Activated T-helper 2 cell treated with anti-CD3 and anti-CD28 coated beads, Interferon-gamma antibody, Interleukin-2, Interleukin-4, amounts not matched to agents 10 μg/mL and 5 μg/mL and 100 μg/mL, durations not matched to agents 14 hours and 24 hours and 36 hours (primary cell): ENCODE measurements at regions not wholly inside any gene's neighbourhood (a gene's known extent, or its start where the extent isn't known, plus 50 kb on each side); places are given as distances from the start of the nearest gene placed in this dataset.

Experiments used
- DNase-seq: peaks from one replicate; pipeline ENCODE4 v3.0.0; 2021; ENCODE audit warnings: low spot score
- H3K27ac Mint-ChIP-seq: one replicate; pipeline ENCODE4 v1.8.0; 2021; ENCODE audit warnings: mixed read lengths
- H3K27me3 Mint-ChIP-seq: one replicate; pipeline ENCODE4 v1.8.0; 2021; ENCODE audit warnings: low read depth, mixed read lengths
- H3K36me3 Mint-ChIP-seq: one replicate; pipeline ENCODE4 v1.8.0; 2021; ENCODE audit warnings: low read depth, mixed read lengths
- H3K4me1 Mint-ChIP-seq: one replicate; pipeline ENCODE4 v1.8.0; 2021; ENCODE audit warnings: low read depth, mixed read lengths
- H3K4me3 Mint-ChIP-seq: one replicate; pipeline ENCODE4 v1.8.0; 2021; ENCODE audit warnings: low read depth, mild to moderate bottlenecking, moderate library complexity, mixed read lengths
- H3K9me3 Mint-ChIP-seq: one replicate; pipeline ENCODE4 v1.8.0; 2021; ENCODE audit warnings: mixed read lengths
- intact Hi-C: fragments of 100-400 bp; cut with micrococcal nuclease; formaldehyde crosslinking; loops from one replicate; pipeline ENCODE4 v1.15.1; 2023

DNA sequence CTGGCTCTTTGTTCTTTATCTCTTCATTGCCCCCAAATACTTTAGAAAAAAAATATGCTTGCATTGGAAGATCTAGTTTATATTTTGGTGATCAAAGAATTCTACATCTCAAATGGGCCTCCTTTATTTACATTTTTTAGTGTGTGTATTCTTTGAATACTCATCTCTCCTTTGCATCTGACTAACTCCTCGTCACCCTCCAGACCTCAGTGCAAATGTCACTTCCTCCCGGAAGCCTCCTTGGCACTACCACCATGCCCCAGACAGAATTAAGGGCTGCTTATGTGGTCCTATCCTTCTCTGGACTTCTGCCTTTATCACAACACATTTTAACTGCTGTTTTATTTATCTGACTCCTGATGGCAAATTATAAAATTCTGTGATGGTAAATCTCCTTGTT, 52.0 kb upstream of the PPP1R3C start:
- intact Hi-C loops, result no loop called here
- peaks cover 11% of the 10 kb centered on the region for H3K27me3 Mint-ChIP-seq
- H3K4me1 Mint-ChIP-seq, result peaks cover 3% of the 10 kb centered on the region

DNA sequence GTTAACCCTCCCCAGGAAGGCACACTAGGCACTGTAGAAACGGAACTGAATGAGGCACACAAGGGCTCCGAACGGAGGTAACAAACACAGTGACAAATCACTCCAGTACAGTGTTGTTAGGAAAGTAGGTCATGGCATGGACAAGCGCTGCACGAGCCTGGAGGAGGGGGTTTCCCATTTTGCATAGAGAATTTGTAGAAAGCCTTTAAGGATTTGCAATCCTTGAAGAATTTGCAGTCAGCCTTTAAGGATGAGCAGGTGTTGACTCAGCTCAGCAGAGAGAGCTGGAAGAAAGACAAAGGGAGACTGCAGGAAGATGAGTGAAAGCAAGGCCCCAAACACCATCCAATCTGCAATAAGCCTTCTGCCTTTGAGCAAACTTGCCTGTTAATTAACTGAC, 51.1 kb upstream of the PPP1R3C start:
- Mint-ChIP-seq H3K9me3 (no peaks in the 10 kb centered on the region), H3K4me1 (no peaks in the 10 kb centered on the region), H3K4me3 (no peak overlapping the region), H3K36me3 (no peaks in the 10 kb centered on the region), H3K27me3 (peaks cover 11% of the 10 kb centered on the region), H3K27ac (no peak overlapping the region)
- DNase-seq, result no peak
- intact Hi-C loops, result no loop called here

More for the DNA sequence above, 52.0 kb upstream of the PPP1R3C start:
- no peak overlapping the region for H3K4me3 Mint-ChIP-seq
- no peaks in the 10 kb centered on the region for H3K9me3 Mint-ChIP-seq
- H3K36me3 Mint-ChIP-seq, result no peaks in the 10 kb centered on the region
- no peak overlapping the region for H3K27ac Mint-ChIP-seq
- DNase-seq, result no peak

DNA sequence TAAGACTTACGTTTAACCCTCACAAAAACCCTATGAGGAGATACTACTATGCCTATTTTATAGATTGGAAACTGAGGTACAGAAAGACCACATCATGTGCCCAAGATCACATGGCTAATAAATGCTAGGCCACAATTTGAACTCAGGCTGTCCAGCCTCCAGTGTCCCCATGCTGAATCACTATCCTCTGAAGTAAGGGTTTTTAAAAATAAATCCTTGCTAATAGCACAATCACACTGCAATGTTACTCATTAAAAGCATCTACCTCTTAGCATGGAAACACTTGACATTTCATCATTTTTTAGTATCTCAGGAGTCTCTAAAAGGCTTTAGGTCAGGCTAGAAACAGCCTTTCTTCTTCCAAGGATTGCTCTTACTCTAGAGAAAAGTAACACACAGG, 50.0 kb upstream of the PPP1R3C start:
- H3K36me3 Mint-ChIP-seq, result no peaks in the 10 kb centered on the region
- DNase-seq, result no peak
- H3K9me3 Mint-ChIP-seq, result no peaks in the 10 kb centered on the region
- H3K4me3 Mint-ChIP-seq, result no peak overlapping the region
- no peak overlapping the region for H3K27ac Mint-ChIP-seq
- H3K4me1 Mint-ChIP-seq, result no peaks in the 10 kb centered on the region
- H3K27me3 Mint-ChIP-seq, result peaks cover 11% of the 10 kb centered on the region
- intact Hi-C loops, result no loop called here
